ENCODE measurements at regions not wholly inside any gene's neighbourhood (a gene's known extent, or its start where the extent isn't known, plus 50 kb on each side); places are given as distances from the start of the nearest gene placed in this dataset.
A peak's percentile ranks its signal among the peaks of the same experiment; 100 is the strongest.

- no peak overlapping the region for H3K4me2 ChIP-seq (ENCODE audit: insufficient read depth, low read length)
- H3K27ac ChIP-seq (ENCODE audit: low read depth, low read length): no peak overlapping the region
- peaks cover 12% of the 10 kb centered on the region for H3K4me1 ChIP-seq (ENCODE audit: insufficient read depth, low read length)
- no peak overlapping the region for H3K4me3 ChIP-seq (ENCODE audit: insufficient read depth, low read length)
- no peaks in the 10 kb centered on the region for H3K9me3 ChIP-seq (ENCODE audit: low read depth, low read length)
- DNase-seq (ENCODE audit: insufficient read length, low spot score, missing footprints): no peak
- H3K36me3 ChIP-seq (ENCODE audit: insufficient read depth, low read length): no peaks in the 10 kb centered on the region
- H3K79me2 ChIP-seq (ENCODE audit: insufficient read depth, low read length): no peaks in the 10 kb centered on the region
- no peaks in the 10 kb centered on the region for H4K20me1 ChIP-seq (ENCODE audit: insufficient read depth, low read length)
- H3K27me3 ChIP-seq (ENCODE audit: insufficient read depth, low read length): no peaks in the 10 kb centered on the region
- no peak overlapping the region for H2AFZ ChIP-seq (ENCODE audit: low read length)
- TF ChIP-seq CTCF (IDR thresholded peaks at IDR 0.05; ENCODE audit: extremely low read depth, low read depth, low read length): no peak
Measured at GRCh38 chr7:17611611-17612010, 313.2 kb downstream of the AHR start.

DNA sequence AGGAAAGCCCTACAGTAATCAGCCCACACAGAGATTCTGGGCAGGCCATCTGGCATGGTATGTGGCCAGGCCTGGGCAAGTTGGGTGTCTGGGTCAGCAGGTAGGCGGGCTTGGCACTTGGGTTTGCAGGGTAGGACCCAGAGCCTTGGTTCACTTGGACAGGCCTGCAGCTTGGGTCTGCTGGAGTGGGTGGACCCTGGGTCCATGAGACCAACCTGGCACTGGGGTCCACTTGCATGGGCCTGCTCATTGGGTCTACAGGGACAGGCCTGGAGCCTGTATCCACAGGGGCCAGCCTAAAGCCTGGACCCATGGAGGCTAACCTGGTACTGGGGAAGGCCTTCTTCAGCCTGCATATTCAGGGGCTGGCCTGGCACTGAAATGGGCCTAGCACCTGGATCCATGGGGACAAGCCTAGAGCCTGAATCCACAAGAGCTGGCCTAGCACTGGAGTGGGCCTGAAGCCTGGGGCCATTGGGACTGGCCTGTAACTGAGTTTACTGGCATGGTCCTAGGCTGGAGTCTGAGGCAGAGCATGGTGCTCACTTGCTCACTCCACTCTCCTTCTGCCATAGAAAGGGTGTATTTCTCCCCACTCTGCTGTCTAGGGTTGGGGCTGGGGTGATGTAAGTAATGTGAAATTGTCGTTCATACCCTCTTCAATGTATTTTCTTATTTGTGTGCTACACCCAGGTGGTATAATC lies 315.0 kb downstream of the AHR start:
- peaks cover 5% of the 10 kb centered on the region for H3K4me1 ChIP-seq (ENCODE audit: insufficient read depth, low read length)
- no peak overlapping the region for H3K27ac ChIP-seq (ENCODE audit: low read depth, low read length)
- no peaks in the 10 kb centered on the region for H4K20me1 ChIP-seq (ENCODE audit: insufficient read depth, low read length)
- no peak for TF ChIP-seq CTCF (IDR thresholded peaks at IDR 0.05; ENCODE audit: extremely low read depth, low read depth, low read length)
- H3K4me2 ChIP-seq (ENCODE audit: insufficient read depth, low read length): no peak overlapping the region
- DNase-seq (ENCODE audit: insufficient read length, low spot score, missing footprints): peak; percentile 17
- no peaks in the 10 kb centered on the region for H3K36me3 ChIP-seq (ENCODE audit: insufficient read depth, low read length)
- H2AFZ ChIP-seq (ENCODE audit: low read length): no peak overlapping the region
- no peak overlapping the region for H3K4me3 ChIP-seq (ENCODE audit: insufficient read depth, low read length)
- no peaks in the 10 kb centered on the region for H3K79me2 ChIP-seq (ENCODE audit: insufficient read depth, low read length)
- H3K9me3 ChIP-seq (ENCODE audit: low read depth, low read length): no peaks in the 10 kb centered on the region
- no peaks in the 10 kb centered on the region for H3K27me3 ChIP-seq (ENCODE audit: insufficient read depth, low read length)

DNA sequence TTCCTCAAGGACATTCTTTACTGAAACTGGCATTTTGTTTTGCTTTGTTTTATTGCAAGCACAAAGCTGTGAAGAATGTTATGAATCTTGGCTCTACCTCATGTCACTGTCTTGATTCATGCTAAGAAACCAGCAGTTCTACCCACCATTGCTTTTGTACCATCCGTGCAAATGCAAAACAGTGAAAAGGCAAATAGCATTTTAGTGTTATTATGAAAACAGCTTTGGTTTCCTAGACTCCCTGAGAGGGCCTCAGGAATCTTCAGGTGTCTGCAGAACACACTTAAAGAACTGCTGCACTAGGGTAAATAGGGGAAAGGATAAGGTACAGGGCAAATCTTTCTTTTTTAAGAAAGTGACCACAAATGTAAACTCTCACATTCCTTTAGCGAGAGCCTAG lies 318.9 kb downstream of the AHR start:
- no peak overlapping the region for H3K4me2 ChIP-seq (ENCODE audit: insufficient read depth, low read length)
- no peaks in the 10 kb centered on the region for H3K4me1 ChIP-seq (ENCODE audit: insufficient read depth, low read length)
- peak overlapping the region; percentile 36 for H2AFZ ChIP-seq (ENCODE audit: low read length)
- H3K4me3 ChIP-seq (ENCODE audit: insufficient read depth, low read length): no peak overlapping the region
- no peak overlapping the region for H3K27ac ChIP-seq (ENCODE audit: low read depth, low read length)
- no peak for TF ChIP-seq CTCF (IDR thresholded peaks at IDR 0.05; ENCODE audit: extremely low read depth, low read depth, low read length)
- no peaks in the 10 kb centered on the region for H3K36me3 ChIP-seq (ENCODE audit: insufficient read depth, low read length)
- no peaks in the 10 kb centered on the region for H3K79me2 ChIP-seq (ENCODE audit: insufficient read depth, low read length)
- DNase-seq (ENCODE audit: insufficient read length, low spot score, missing footprints): no peak
- no peaks in the 10 kb centered on the region for H3K27me3 ChIP-seq (ENCODE audit: insufficient read depth, low read length)
- no peaks in the 10 kb centered on the region for H4K20me1 ChIP-seq (ENCODE audit: insufficient read depth, low read length)
- no peaks in the 10 kb centered on the region for H3K9me3 ChIP-seq (ENCODE audit: low read depth, low read length)

- H3K79me2 ChIP-seq (ENCODE audit: insufficient read depth, low read length): no peaks in the 10 kb centered on the region
- no peak for TF ChIP-seq CTCF (IDR thresholded peaks at IDR 0.05; ENCODE audit: extremely low read depth, low read depth, low read length)
- no peak overlapping the region for H3K4me2 ChIP-seq (ENCODE audit: insufficient read depth, low read length)
- no peaks in the 10 kb centered on the region for H3K4me1 ChIP-seq (ENCODE audit: insufficient read depth, low read length)
- DNase-seq (ENCODE audit: insufficient read length, low spot score, missing footprints): no peak
- no peak overlapping the region for H3K4me3 ChIP-seq (ENCODE audit: insufficient read depth, low read length)
- H3K9me3 ChIP-seq (ENCODE audit: low read depth, low read length): no peaks in the 10 kb centered on the region
- no peak overlapping the region for H3K27ac ChIP-seq (ENCODE audit: low read depth, low read length)
- no peaks in the 10 kb centered on the region for H3K36me3 ChIP-seq (ENCODE audit: insufficient read depth, low read length)
- no peaks in the 10 kb centered on the region for H4K20me1 ChIP-seq (ENCODE audit: insufficient read depth, low read length)
- H3K27me3 ChIP-seq (ENCODE audit: insufficient read depth, low read length): no peaks in the 10 kb centered on the region
- H2AFZ ChIP-seq (ENCODE audit: low read length): peak overlapping the region; percentile 36
Measured at GRCh38 chr7:17617857-17618651, 319.6 kb downstream of the AHR start.
